Brain microvascular endothelial cell (primary cell): ENCODE measurements at regions not wholly inside any gene's neighbourhood (a gene's known extent, or its start where the extent isn't known, plus 50 kb on each side); places are given as distances from the start of the nearest gene placed in this dataset.
"Not testable (repeated sequence)": the region's sequence is repeated elsewhere in the genome, so short reads cannot be mapped to it uniquely, and the experiment has no call there.

ENCODE experiments used
- DNase-seq: peaks from one replicate; pipeline ENCODE4 v3.0.0-alpha.2; 2020
- H3K27ac ChIP-seq: fragments of 250-450 bp; sonication (Bioruptor Pico); 2 replicates; pipeline ENCODE4 v1.5.1; 2020; ENCODE audit warnings: mild to moderate bottlenecking, moderate library complexity
- H3K27me3 ChIP-seq: fragments of 250-450 bp; sonication (Bioruptor Pico); replicated peaks from 2 replicates; pipeline ENCODE4 v1.5.1; 2020; ENCODE audit warnings: mild to moderate bottlenecking
- H3K36me3 ChIP-seq: fragments of 250-450 bp; sonication (Bioruptor Pico); replicated peaks from 2 replicates; pipeline ENCODE4 v1.5.1; 2020; ENCODE audit warnings: mild to moderate bottlenecking
- H3K4me3 ChIP-seq: 2 replicates; pipeline ENCODE4 v1.5.1; 2011; ENCODE audit warnings: low read depth, mild to moderate bottlenecking, control low read depth, low read length, moderate library complexity
- CTCF ChIP-seq: IDR thresholded peaks from 2 replicates; pipeline ENCODE4 v1.5.1; 2011; ENCODE audit warnings: low read depth, mild to moderate bottlenecking, moderate library complexity, low read length, control low read depth, inconsistent platforms; ENCODE audit errors: missing control alignments
- in situ Hi-C: cut with HindIII; loops from 2 replicates; pipeline ENCODE4 v1.10.0; 2017; ENCODE audit warnings: low sequenced_read_pairs, low pct_ligation_motif_present

- TF ChIP-seq CTCF, result no peak
- H3K27ac ChIP-seq, result peak overlapping the region; percentile 63
- DNase-seq, result peak; percentile 75
- H3K4me3 ChIP-seq, result no peak overlapping the region
- H3K36me3 ChIP-seq, result no peaks in the 10 kb centered on the region
- in situ Hi-C loops, result no loop called here
- H3K27me3 ChIP-seq, result no peaks in the 10 kb centered on the region
Observed at GRCh38 chr4:85039526-85039925, 73.0 kb upstream of the WDFY3 start.

GRCh38 chr4:85043812-85044496, 77.5 kb upstream of the WDFY3 start:
- H3K4me3 ChIP-seq, H3K36me3 ChIP-seq, H3K27me3 ChIP-seq, H3K27ac ChIP-seq, in situ Hi-C loops: not testable (repeated sequence)
- peak; percentile 47 for DNase-seq

GRCh38 chr4:85050736-85051135, 84.2 kb upstream of the WDFY3 start:
- Histone ChIP-seq H3K4me3 (no peak overlapping the region), H3K27me3 (no peaks in the 10 kb centered on the region), H3K36me3 (no peaks in the 10 kb centered on the region), H3K27ac (no peak overlapping the region)
- no peak for DNase-seq
- no peak for TF ChIP-seq CTCF
- in situ Hi-C loops, result no loop called here

GRCh38 chr4:85051526-85051925, 85.0 kb upstream of the WDFY3 start:
- H3K27ac ChIP-seq, result no peak overlapping the region
- H3K4me3 ChIP-seq, result no peak overlapping the region
- H3K36me3 ChIP-seq, result no peaks in the 10 kb centered on the region
- in situ Hi-C loops, result no loop called here
- DNase-seq, result no peak
- TF ChIP-seq CTCF, result no peak
- H3K27me3 ChIP-seq, result no peaks in the 10 kb centered on the region

GRCh38 chr4:85054925-85055324, 88.4 kb upstream of the WDFY3 start:
- H3K27ac ChIP-seq, in situ Hi-C loops, H3K4me3 ChIP-seq, H3K27me3 ChIP-seq, DNase-seq, H3K36me3 ChIP-seq: not testable (repeated sequence)

- H3K4me3 ChIP-seq, result no peak overlapping the region
- TF ChIP-seq CTCF, result no peak
- H3K36me3 ChIP-seq, result no peaks in the 10 kb centered on the region
- H3K27me3 ChIP-seq, result no peaks in the 10 kb centered on the region
- no peak overlapping the region for H3K27ac ChIP-seq
- no peak for DNase-seq
- in situ Hi-C loops, result no loop called here
Observed at GRCh38 chr4:85058551-85058950, 92.1 kb upstream of the WDFY3 start.

- in situ Hi-C loops, result no loop called here
- Histone ChIP-seq H3K27me3 (no peaks in the 10 kb centered on the region), H3K36me3 (no peaks in the 10 kb centered on the region), H3K27ac (no peak overlapping the region), H3K4me3 (no peak overlapping the region)
- no peak for DNase-seq
- no peak for TF ChIP-seq CTCF
Observed at GRCh38 chr4:85061974-85062373, 95.5 kb upstream of the WDFY3 start.
